OCI-LY7 (cell line): ENCODE measurements at regions not wholly inside any gene's neighbourhood (a gene's known extent, or its start where the extent isn't known, plus 50 kb on each side); places are given as distances from the start of the nearest gene placed in this dataset.

Source experiments
- BruUV-seq: library from RNA; stranded (reverse); fragments of 400-500 nt; replicated peaks from 2 replicates; lab custom pipeline; 2021; lab: Mats Ljungman, UMichigan
- CTCF ChIA-PET: fragments of 300-600 bp; sonication (Branson Sonifier 250); formaldehyde crosslinking; loops from one replicate; lab custom pipeline; 2022; ENCODE audit warnings: antibody characterized with exemption; ENCODE audit not compliant: unreplicated experiment; lab: Charles Lee
- POLR2A ChIA-PET: fragments of 300-600 bp; sonication (Branson Sonifier 250); formaldehyde crosslinking; loops from one replicate; lab custom pipeline; 2022; ENCODE audit warnings: antibody characterized with exemption; lab: Charles Lee
- DNase-seq: peaks from one replicate; pipeline ENCODE4 v3.0.0-alpha.2; 2015; ENCODE audit warnings: low spot score
- H2AFZ ChIP-seq: fragments of 200-600 bp; sonication (generic), shearing (Covaris generic); 2 replicates; pipeline ENCODE4 v1.6.1; 2014; ENCODE audit warnings: mild to moderate bottlenecking, antibody characterized with exemption, low read length, moderate library complexity
- H3K27ac ChIP-seq: fragments of 200-600 bp; sonication (generic); 2 replicates; pipeline ENCODE4 v1.5.1; 2014; ENCODE audit warnings: mixed run types, low read depth, mild to moderate bottlenecking, moderate library complexity, low read length, inconsistent platforms; ENCODE audit not compliant: poor library complexity, severe bottlenecking
- H3K36me3 ChIP-seq: fragments of 200-600 bp; sonication (generic); 2 replicates; pipeline ENCODE4 v1.6.1; 2014; ENCODE audit warnings: mild to moderate bottlenecking, antibody characterized with exemption, low read length, moderate library complexity, mixed read lengths; ENCODE audit not compliant: insufficient read depth
- H3K4me1 ChIP-seq: fragments of 200-600 bp; sonication (generic); 2 replicates; pipeline ENCODE4 v1.5.1; 2014; ENCODE audit warnings: mild to moderate bottlenecking, low read length; ENCODE audit not compliant: insufficient read depth, poor library complexity, severe bottlenecking
- H3K4me2 ChIP-seq: fragments of 200-600 bp; sonication (generic); 2 replicates; pipeline ENCODE4 v1.6.1; 2014; ENCODE audit warnings: mild to moderate bottlenecking, low read length
- H3K4me3 ChIP-seq: fragments of 200-600 bp; sonication (generic); 2 replicates; pipeline ENCODE4 v1.5.1; 2014; ENCODE audit warnings: mild to moderate bottlenecking, low read depth, low read length; ENCODE audit not compliant: poor library complexity, severe bottlenecking
- H3K79me2 ChIP-seq: fragments of 200-600 bp; sonication (generic); 2 replicates; pipeline ENCODE4 v1.6.1; 2016; ENCODE audit warnings: low read depth, mild to moderate bottlenecking, low read length, moderate library complexity, mixed read lengths; ENCODE audit not compliant: insufficient read depth
- H3K9me2 ChIP-seq: fragments of 200-600 bp; sonication (generic); 2 replicates; pipeline ENCODE4 v1.6.1; 2016; ENCODE audit warnings: mild to moderate bottlenecking, low read length, mixed read lengths; ENCODE audit not compliant: insufficient read depth
- H3K9me3 ChIP-seq: fragments of 200-600 bp; sonication (generic); 2 replicates; pipeline ENCODE4 v1.6.1; 2014; ENCODE audit warnings: mild to moderate bottlenecking, mixed run types, low read length, mixed read lengths
- H4K20me1 ChIP-seq: fragments of 200-600 bp; sonication (generic); 2 replicates; pipeline ENCODE4 v1.6.1; 2014; ENCODE audit warnings: mild to moderate bottlenecking, antibody characterized with exemption, low read length, moderate library complexity, mixed read lengths; ENCODE audit not compliant: insufficient read depth
- CTCF ChIP-seq: fragments of 200-600 bp; sonication (generic); conservative IDR thresholded peaks from 2 replicates; pipeline ENCODE4 v1.5.1; 2014; ENCODE audit warnings: mild to moderate bottlenecking, antibody characterized with exemption, low read length, moderate library complexity, mixed read lengths
- EZH2phosphoT487 ChIP-seq: fragments of 200-600 bp; sonication (generic); IDR thresholded peaks from 2 replicates; pipeline ENCODE4 v1.6.1; 2018; ENCODE audit warnings: low read depth, borderline replicate concordance, mild to moderate bottlenecking, mixed run types, antibody characterized with exemption, low read length, moderate library complexity, mixed read lengths
- intact Hi-C: fragments of 100-400 bp; cut with micrococcal nuclease; formaldehyde crosslinking; loops from one replicate; pipeline ENCODE4 v1.10.0; 2022; ENCODE audit not compliant: unreplicated experiment

GRCh38 chrX:125736008-125736729 lies 416.5 kb downstream of the TEX13C start:
- CTCF ChIA-PET = no interaction called here
- no peak for DNase-seq
- H3K79me2 ChIP-seq = no peaks in the 10 kb centered on the region
- intact Hi-C loops = no loop called here
- H3K4me1 ChIP-seq = no peaks in the 10 kb centered on the region
- POLR2A ChIA-PET = no interaction called here
- no peaks in the 10 kb centered on the region for H4K20me1 ChIP-seq
- TF ChIP-seq CTCF (no peak), EZH2phosphoT487 (no peak)
- no peak overlapping the region for H2AFZ ChIP-seq
- H3K4me2 ChIP-seq = no peak overlapping the region
- H3K9me2 ChIP-seq = no peaks in the 10 kb centered on the region
- BruUV-seq = no TSS peak
- H3K27ac ChIP-seq = no peak overlapping the region
- no peak overlapping the region for H3K4me3 ChIP-seq
- no peaks in the 10 kb centered on the region for H3K36me3 ChIP-seq
- H3K9me3 ChIP-seq = no peaks in the 10 kb centered on the region

- no peak overlapping the region for H3K27ac ChIP-seq
- no peak for TF ChIP-seq CTCF
- TF ChIP-seq EZH2phosphoT487 = no peak
- no peaks in the 10 kb centered on the region for H3K36me3 ChIP-seq
- H3K9me3 ChIP-seq = no peaks in the 10 kb centered on the region
- H3K4me1 ChIP-seq = no peaks in the 10 kb centered on the region
- CTCF ChIA-PET = no interaction called here
- POLR2A ChIA-PET = no interaction called here
- no peak overlapping the region for H2AFZ ChIP-seq
- H3K79me2 ChIP-seq = no peaks in the 10 kb centered on the region
- no peak overlapping the region for H3K4me3 ChIP-seq
- H3K4me2 ChIP-seq = no peak overlapping the region
- H4K20me1 ChIP-seq = no peaks in the 10 kb centered on the region
- no peak for DNase-seq
- intact Hi-C loops = no loop called here
- no TSS peak for BruUV-seq
- H3K9me2 ChIP-seq = no peaks in the 10 kb centered on the region
These were observed 423.1 kb downstream of the TEX13C start for GRCh38 chrX:125742811-125743210.

GRCh38 chrX:125744914-125745313 lies 421.2 kb downstream of the DCAF12L2 start:
- intact Hi-C loops = no loop called here
- DNase-seq = no peak
- H3K36me3 ChIP-seq = no peaks in the 10 kb centered on the region
- H3K4me3 ChIP-seq = no peak overlapping the region
- H3K79me2 ChIP-seq = no peaks in the 10 kb centered on the region
- H3K27ac ChIP-seq = no peak overlapping the region
- H3K9me2 ChIP-seq = no peaks in the 10 kb centered on the region
- H3K9me3 ChIP-seq = no peaks in the 10 kb centered on the region
- POLR2A ChIA-PET = no interaction called here
- TF ChIP-seq EZH2phosphoT487 = no peak
- 0 out of 2 replicates have a peak, but pooled peaks have one; percentile 17 for TF ChIP-seq CTCF
- H3K4me1 ChIP-seq = no peaks in the 10 kb centered on the region
- no TSS peak for BruUV-seq
- no peak overlapping the region for H3K4me2 ChIP-seq
- no peaks in the 10 kb centered on the region for H4K20me1 ChIP-seq
- CTCF ChIA-PET = no interaction called here
- no peak overlapping the region for H2AFZ ChIP-seq
